Activated CD8-positive, alpha-beta memory T cell treated with anti-CD3 and anti-CD28 coated beads, Interleukin-2, amount 10 ng/mL, durations not matched to agents 7 days and 5 days (primary cell): ENCODE measurements at regions not wholly inside any gene's neighbourhood (a gene's known extent, or its start where the extent isn't known, plus 50 kb on each side); places are given as distances from the start of the nearest gene placed in this dataset.
"Not testable (repeated sequence)": the region's sequence is repeated elsewhere in the genome, so short reads cannot be mapped to it uniquely, and the experiment has no call there.

Source experiments
- ATAC-seq: fragments of 150-1000 bp; cut with Tn5 transposase; one replicate; pipeline ENCODE4 v1.10.0; 2021; ENCODE audit warnings: moderate library complexity
- CTCF ChIA-PET: fragments of 350-600 bp; sonication (Branson Sonifier 250); formaldehyde crosslinking; loops from one replicate; lab custom pipeline; 2021; ENCODE audit warnings: antibody characterized with exemption; lab: Charles Lee
- DNase-seq: peaks from one replicate; pipeline ENCODE4 v3.0.0-alpha.2; 2020
- H3K27ac Mint-ChIP-seq: one replicate; pipeline ENCODE4 v1.8.0; 2021; ENCODE audit warnings: mild to moderate bottlenecking, mixed read lengths
- H3K27me3 Mint-ChIP-seq: one replicate; pipeline ENCODE4 v1.8.0; 2021; ENCODE audit warnings: mixed read lengths
- H3K36me3 Mint-ChIP-seq: one replicate; pipeline ENCODE4 v1.8.0; 2021; ENCODE audit warnings: mild to moderate bottlenecking, mixed read lengths
- H3K4me1 Mint-ChIP-seq: one replicate; pipeline ENCODE4 v1.8.0; 2021; ENCODE audit warnings: mixed read lengths
- H3K4me3 Mint-ChIP-seq: one replicate; pipeline ENCODE4 v1.8.0; 2021; ENCODE audit warnings: mild to moderate bottlenecking, moderate library complexity, mixed read lengths
- H3K9me3 Mint-ChIP-seq: one replicate; pipeline ENCODE4 v1.8.0; 2022; ENCODE audit warnings: low read depth, mixed read lengths

GRCh38 chr10:2329082-2329481 is 591.8 kb upstream of the ADARB2 start:
- no peaks in the 10 kb centered on the region for H3K36me3 Mint-ChIP-seq
- no peak for ATAC-seq
- no peak overlapping the region for H3K27ac Mint-ChIP-seq
- no peaks in the 10 kb centered on the region for H3K9me3 Mint-ChIP-seq
- no peaks in the 10 kb centered on the region for H3K27me3 Mint-ChIP-seq
- CTCF ChIA-PET = no interaction called here
- no peak for DNase-seq
- no peaks in the 10 kb centered on the region for H3K4me1 Mint-ChIP-seq
- no peak overlapping the region for H3K4me3 Mint-ChIP-seq

DNA sequence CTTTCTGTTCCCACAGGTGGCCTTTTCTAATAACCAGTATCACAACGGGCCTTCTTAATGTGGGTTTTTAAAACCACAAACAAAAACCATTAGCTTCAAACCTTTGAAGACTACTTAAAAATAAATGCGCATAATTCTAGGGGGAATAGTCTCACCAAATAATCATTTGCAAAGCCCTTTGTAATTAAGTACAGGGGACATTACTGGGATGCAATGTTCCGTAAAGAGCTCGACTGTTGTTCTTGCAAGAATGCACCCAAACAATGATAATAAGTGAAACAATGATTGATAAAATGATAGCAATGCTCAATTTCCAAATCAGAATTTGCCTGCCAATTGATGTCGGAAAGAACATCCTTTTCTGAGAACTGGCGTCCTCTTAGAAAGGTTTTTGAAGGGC is 589.1 kb upstream of the ADARB2 start:
- Mint-ChIP-seq H3K4me3 (no peak overlapping the region), H3K27me3 (no peaks in the 10 kb centered on the region), H3K27ac (no peak overlapping the region), H3K9me3 (no peaks in the 10 kb centered on the region), H3K4me1 (no peaks in the 10 kb centered on the region), H3K36me3 (no peaks in the 10 kb centered on the region)
- ATAC-seq (no peak), DNase-seq (no peak)
- CTCF ChIA-PET = no interaction called here

DNA sequence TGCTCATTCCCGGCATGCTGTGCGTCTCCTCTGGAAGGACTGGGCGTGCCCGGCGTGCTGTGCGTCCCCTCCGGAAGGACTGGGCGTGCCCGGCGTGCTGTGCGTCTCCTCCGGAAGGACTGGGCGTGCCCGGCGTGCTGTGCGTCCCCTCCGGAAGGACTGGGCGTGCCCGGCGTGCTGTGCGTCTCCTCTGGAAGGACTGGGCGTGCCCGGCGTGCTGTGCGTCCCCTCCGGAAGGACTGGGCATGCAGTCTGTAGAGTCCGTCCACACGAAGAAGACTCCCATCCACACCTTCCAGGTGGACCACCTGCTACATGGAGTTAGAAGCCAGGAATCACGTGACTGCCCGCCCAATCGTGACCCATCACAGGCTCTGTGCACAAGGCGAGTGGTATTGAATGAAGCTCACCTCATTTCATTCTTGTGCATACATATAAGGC is 577.7 kb upstream of the ADARB2 start:
- DNase-seq, H3K4me3 Mint-ChIP-seq, CTCF ChIA-PET, H3K36me3 Mint-ChIP-seq, H3K9me3 Mint-ChIP-seq, ATAC-seq, H3K27me3 Mint-ChIP-seq, H3K27ac Mint-ChIP-seq, H3K4me1 Mint-ChIP-seq: not testable (repeated sequence)

DNA sequence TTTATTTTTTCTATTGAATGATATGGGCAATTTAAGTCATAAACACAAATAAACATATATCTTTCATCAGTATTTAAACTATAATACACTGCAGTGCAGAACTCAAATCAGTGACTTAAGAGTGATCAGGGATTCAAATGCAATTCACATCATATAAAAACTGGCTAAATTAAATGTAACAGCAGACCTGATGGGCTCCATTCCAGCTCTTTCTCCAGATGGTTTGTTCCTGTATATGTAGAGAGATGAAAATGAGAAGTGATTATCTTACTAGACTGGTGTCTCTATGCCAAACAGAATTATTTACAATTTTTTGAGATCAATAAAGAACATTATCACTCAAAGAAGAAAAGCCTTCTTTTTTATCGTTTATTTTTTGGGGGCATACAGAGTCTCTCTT is 568.8 kb upstream of the ADARB2 start:
- no peak for DNase-seq
- Mint-ChIP-seq H3K9me3 (peaks cover 5% of the 10 kb centered on the region), H3K4me1 (no peaks in the 10 kb centered on the region), H3K4me3 (no peak overlapping the region), H3K27me3 (no peaks in the 10 kb centered on the region), H3K36me3 (no peaks in the 10 kb centered on the region), H3K27ac (no peak overlapping the region)
- ATAC-seq = no peak
- CTCF ChIA-PET = no interaction called here

DNA sequence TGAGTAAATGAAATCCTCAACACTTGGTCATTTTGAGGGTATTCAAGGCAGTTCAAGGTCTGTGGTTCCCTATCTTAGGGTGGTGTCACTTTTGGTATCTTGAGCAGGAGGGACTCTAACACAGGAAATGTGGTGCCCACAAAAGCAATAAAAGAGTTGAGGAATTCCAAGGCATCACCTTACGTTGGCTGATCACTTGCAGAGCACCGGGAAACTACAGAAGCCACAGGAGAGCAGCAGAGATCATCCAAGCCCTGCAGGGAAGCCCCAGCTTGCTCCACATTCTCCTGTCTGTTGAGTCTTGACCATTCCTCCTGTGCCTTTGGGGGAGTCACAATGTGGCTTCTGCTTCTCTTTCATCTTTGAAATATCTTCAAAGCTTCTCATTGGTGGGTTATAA is 565.8 kb upstream of the ADARB2 start:
- ATAC-seq (no peak), DNase-seq (no peak)
- Mint-ChIP-seq H3K27ac (no peak overlapping the region), H3K4me1 (no peaks in the 10 kb centered on the region), H3K4me3 (no peak overlapping the region), H3K9me3 (peaks cover 10% of the 10 kb centered on the region), H3K36me3 (no peaks in the 10 kb centered on the region), H3K27me3 (no peaks in the 10 kb centered on the region)
- CTCF ChIA-PET = no interaction called here

DNA sequence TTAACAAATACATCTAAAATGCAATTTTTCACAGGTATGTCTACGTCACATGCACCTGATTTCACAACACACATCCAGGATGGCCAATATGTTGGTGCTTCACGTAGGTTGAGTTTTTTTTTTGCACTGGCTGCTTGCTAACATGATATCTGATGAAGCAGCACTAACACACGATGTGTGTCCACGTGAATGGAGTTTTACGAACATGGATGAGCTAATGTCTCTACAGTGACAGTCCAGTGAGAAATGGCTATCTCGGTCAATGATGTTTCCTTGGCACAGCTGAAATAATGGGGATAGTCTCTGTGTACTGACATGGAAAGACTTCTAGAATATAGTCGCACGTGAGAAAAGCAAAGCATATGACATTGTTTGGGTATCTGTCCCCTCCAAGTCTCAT is 563.9 kb upstream of the ADARB2 start:
- Mint-ChIP-seq H3K27ac (no peak overlapping the region), H3K4me1 (no peaks in the 10 kb centered on the region), H3K4me3 (no peak overlapping the region), H3K27me3 (no peaks in the 10 kb centered on the region), H3K36me3 (no peaks in the 10 kb centered on the region), H3K9me3 (peaks cover 12% of the 10 kb centered on the region)
- CTCF ChIA-PET = no interaction called here
- DNase-seq = no peak
- no peak for ATAC-seq

GRCh38 chr10:2300231-2300630 is 562.9 kb upstream of the ADARB2 start:
- no peak overlapping the region for H3K4me3 Mint-ChIP-seq
- H3K36me3 Mint-ChIP-seq = no peaks in the 10 kb centered on the region
- ATAC-seq = no peak
- no peak overlapping the region for H3K27ac Mint-ChIP-seq
- no peak for DNase-seq
- H3K4me1 Mint-ChIP-seq = no peaks in the 10 kb centered on the region
- peaks cover 12% of the 10 kb centered on the region for H3K9me3 Mint-ChIP-seq
- no peaks in the 10 kb centered on the region for H3K27me3 Mint-ChIP-seq
- CTCF ChIA-PET = no interaction called here

DNA sequence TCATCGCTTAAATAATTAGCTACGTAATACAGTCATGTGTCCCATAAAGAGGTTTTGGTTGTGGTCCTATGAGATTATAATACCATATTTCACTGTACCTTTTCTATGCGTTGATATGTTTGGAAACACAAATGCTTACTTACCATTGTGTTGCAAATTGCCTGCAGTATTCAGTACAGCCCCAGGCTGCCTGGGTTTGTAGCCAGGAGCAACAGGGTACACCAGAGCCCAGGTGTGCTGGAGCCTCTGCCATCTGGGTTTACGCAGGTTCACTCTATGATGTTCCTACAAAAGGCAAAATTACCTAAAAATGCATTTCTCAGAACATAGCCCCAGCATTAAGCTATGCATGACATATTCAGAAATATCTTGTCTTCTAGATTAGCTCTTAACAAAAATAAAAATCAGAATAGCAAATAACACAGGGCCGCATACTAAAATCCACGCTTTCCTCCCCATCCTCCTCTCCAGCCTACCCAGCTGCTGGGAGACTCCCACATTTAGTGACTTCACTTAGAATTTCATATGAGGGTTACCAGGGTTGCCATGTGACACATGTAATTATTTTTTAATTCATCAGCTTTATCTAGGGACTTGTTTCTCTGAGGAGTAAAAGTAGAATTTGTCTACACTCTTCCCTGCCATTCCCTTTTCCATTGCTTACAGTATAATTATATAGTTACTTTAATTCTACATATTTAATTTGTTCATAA is 559.0 kb upstream of the ADARB2 start:
- CTCF ChIA-PET = no interaction called here
- Mint-ChIP-seq H3K27me3 (no peaks in the 10 kb centered on the region), H3K4me1 (no peaks in the 10 kb centered on the region), H3K27ac (no peak overlapping the region), H3K36me3 (no peaks in the 10 kb centered on the region), H3K4me3 (no peak overlapping the region), H3K9me3 (peaks cover 10% of the 10 kb centered on the region)
- ATAC-seq (no peak), DNase-seq (no peak)

GRCh38 chr10:2294739-2295138 is 557.4 kb upstream of the ADARB2 start:
- H3K4me1 Mint-ChIP-seq = no peaks in the 10 kb centered on the region
- CTCF ChIA-PET = no interaction called here

GRCh38 chr10:2284071-2284470 is 546.7 kb upstream of the ADARB2 start:
- Mint-ChIP-seq H3K4me3 (no peak overlapping the region), H3K27me3 (no peaks in the 10 kb centered on the region), H3K4me1 (no peaks in the 10 kb centered on the region), H3K36me3 (no peaks in the 10 kb centered on the region), H3K27ac (no peak overlapping the region), H3K9me3 (peaks cover 4% of the 10 kb centered on the region)
- CTCF ChIA-PET = no interaction called here
- DNase-seq (no peak), ATAC-seq (no peak)

More at GRCh38 chr10:2294739-2295138, 557.4 kb upstream of the ADARB2 start:
- H3K27me3 Mint-ChIP-seq = no peaks in the 10 kb centered on the region
- no peak overlapping the region for H3K27ac Mint-ChIP-seq
- no peak for ATAC-seq
- no peaks in the 10 kb centered on the region for H3K36me3 Mint-ChIP-seq
- no peak overlapping the region for H3K4me3 Mint-ChIP-seq
- H3K9me3 Mint-ChIP-seq = peaks cover 5% of the 10 kb centered on the region
- no peak for DNase-seq

DNA sequence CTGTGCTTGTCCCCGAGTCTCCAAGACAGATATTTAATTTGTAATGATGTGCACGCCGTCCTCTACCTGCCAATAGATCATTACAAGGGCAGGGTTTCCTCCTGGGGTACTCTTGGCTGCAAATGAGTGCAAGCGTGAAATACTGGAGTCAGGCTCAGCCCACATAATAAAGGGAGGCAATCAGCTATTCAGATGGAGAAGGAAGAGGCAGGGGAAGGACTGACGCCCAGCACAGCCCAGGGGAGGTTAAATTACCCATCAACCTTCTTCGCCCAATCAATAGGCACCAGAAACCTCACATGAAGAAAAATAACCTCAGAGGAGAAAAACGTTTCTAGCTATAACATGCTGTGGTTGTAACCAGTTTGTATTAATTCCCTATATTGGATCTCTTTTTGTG is 544.9 kb upstream of the ADARB2 start:
- H3K27me3 Mint-ChIP-seq = no peaks in the 10 kb centered on the region
- CTCF ChIA-PET = no interaction called here
- H3K4me3 Mint-ChIP-seq = no peak overlapping the region
- ATAC-seq = no peak
- DNase-seq = no peak
- no peaks in the 10 kb centered on the region for H3K36me3 Mint-ChIP-seq
- H3K4me1 Mint-ChIP-seq = no peaks in the 10 kb centered on the region
- H3K9me3 Mint-ChIP-seq = peaks cover 4% of the 10 kb centered on the region
- no peak overlapping the region for H3K27ac Mint-ChIP-seq

DNA sequence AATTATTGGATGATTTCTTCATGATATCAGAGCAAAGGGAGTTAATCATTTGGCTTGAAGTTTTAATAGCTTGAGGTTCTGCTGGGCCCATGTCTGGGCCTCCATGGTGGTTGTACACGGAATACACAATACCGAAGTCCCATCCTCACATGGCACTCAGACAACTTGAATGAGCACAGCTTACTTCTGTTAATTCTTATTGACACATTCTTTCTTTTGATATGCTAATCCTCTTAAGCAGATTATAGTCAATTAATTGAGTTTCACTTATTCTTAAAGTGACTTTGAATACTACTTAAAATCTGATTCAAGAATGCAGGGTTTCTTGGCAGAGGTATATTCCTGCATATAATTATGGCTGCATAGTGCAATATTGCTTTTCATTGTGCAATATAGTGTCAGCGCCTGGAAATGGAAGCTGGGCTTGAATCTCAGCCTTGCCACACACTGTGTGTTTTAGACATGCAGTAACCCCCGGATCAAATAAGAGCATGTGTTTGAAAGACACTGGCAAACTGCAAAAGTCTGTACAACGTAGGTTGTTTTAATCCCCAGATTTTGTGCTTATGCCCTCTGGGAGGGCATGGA is 543.5 kb upstream of the ADARB2 start:
- H3K9me3 Mint-ChIP-seq = peaks cover 4% of the 10 kb centered on the region
- DNase-seq = no peak
- H3K4me1 Mint-ChIP-seq = no peaks in the 10 kb centered on the region
- H3K27ac Mint-ChIP-seq = no peak overlapping the region
- no peak overlapping the region for H3K4me3 Mint-ChIP-seq
- CTCF ChIA-PET = no interaction called here
- ATAC-seq = no peak
- H3K27me3 Mint-ChIP-seq = no peaks in the 10 kb centered on the region
- no peaks in the 10 kb centered on the region for H3K36me3 Mint-ChIP-seq

- ATAC-seq (no peak), DNase-seq (no peak)
- Mint-ChIP-seq H3K4me3 (no peak overlapping the region), H3K36me3 (no peaks in the 10 kb centered on the region), H3K27ac (no peak overlapping the region), H3K9me3 (peaks cover 6% of the 10 kb centered on the region), H3K27me3 (no peaks in the 10 kb centered on the region), H3K4me1 (no peaks in the 10 kb centered on the region)
- CTCF ChIA-PET = no interaction called here
Observed at GRCh38 chr10:2279711-2280110, 542.4 kb upstream of the ADARB2 start.

GRCh38 chr10:2278363-2278762 is 541.0 kb upstream of the ADARB2 start:
- no peaks in the 10 kb centered on the region for H3K4me1 Mint-ChIP-seq
- no peak overlapping the region for H3K4me3 Mint-ChIP-seq
- no peaks in the 10 kb centered on the region for H3K27me3 Mint-ChIP-seq
- H3K27ac Mint-ChIP-seq = no peak overlapping the region
- no peak for ATAC-seq
- no peaks in the 10 kb centered on the region for H3K36me3 Mint-ChIP-seq
- CTCF ChIA-PET = no interaction called here
- H3K9me3 Mint-ChIP-seq = peaks cover 3% of the 10 kb centered on the region
- DNase-seq = no peak
